Glomerular visceral epithelial cell (primary cell): ENCODE measurements at regions not wholly inside any gene's neighbourhood (a gene's known extent, or its start where the extent isn't known, plus 50 kb on each side); places are given as distances from the start of the nearest gene placed in this dataset.
A peak's percentile ranks its signal among the peaks of the same experiment; 100 is the strongest.

Source experiments
- DNase-seq: peaks from one replicate; pipeline ENCODE4 v3.0.0-alpha.2; 2016; ENCODE audit errors: extremely low spot score

DNA sequence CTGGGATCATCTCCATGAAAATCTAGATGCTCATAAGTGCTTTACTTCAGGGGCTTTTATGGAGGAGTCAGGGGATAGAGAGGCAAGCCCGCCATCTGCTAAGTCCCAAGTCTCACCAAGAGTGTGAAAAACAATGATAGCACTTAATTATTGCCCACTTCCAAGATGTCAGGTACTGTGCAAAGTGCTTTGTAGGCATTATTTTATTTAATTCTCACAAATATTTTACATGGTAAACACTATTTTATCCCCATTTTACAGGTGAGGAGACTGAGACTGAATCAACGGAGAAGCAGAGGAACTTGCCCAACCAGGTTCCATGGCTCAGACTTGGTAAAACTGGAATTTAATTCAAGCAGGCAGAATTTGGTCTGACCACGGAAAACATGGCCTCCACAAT, 147.5 kb downstream of the ACKR3 start:
- DNase-seq: no peak

DNA sequence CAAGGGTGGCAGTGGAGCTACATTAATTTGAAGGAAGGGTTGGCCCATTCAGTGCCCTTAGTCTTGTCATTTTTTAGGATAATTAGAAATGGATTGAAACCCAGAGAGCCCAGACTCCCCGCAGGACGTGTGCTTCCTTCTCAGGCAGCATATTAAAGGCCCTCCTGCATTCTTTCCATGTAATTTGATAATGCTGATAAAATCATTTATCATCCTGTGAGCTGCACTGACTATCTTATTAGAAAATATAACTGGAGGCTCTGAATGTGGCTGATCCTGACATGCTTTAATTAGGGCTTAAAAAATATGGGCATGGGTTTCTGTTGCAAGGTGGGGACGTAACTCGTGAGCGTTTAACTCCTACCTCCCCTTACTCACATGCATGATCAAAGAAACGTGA, 148.1 kb downstream of the ACKR3 start:
- DNase-seq: no peak

DNA sequence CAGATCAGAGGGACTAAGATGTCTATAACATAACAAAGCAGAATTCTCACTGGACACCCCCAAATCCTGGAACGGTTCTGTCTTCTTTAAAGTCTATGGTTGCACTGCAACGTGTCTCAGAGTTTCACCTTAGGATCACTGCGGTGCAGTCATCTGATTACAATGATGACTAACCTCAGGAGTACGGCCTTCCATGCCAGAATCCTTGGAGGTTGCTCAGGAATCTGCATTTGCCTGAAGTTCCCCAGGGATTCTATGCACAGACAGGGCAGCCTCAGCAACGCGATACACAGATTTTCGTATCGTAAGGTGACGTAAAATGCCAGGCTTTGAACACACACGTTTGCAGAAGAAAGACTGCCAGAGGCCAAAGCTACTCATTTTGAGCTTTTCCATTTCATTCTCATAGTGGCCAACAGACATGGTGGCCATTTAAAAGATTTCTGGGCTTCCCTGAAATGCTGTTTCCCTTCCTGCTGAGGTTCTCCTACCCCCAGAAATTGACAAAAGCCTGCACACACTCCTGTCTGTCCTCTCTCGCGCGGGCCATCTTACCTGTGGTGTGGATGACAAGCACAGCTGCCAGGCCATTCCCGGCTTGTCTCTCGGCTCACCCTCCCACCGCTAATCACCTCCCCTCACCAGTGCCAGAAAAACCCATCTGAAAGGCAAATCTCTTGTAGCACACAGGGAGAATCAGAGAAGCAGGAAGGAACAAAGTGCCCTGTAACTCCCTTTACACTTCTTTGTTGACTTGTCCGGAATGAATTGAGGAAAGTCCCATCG, 148.8 kb downstream of the ACKR3 start:
- no peak for DNase-seq

DNA sequence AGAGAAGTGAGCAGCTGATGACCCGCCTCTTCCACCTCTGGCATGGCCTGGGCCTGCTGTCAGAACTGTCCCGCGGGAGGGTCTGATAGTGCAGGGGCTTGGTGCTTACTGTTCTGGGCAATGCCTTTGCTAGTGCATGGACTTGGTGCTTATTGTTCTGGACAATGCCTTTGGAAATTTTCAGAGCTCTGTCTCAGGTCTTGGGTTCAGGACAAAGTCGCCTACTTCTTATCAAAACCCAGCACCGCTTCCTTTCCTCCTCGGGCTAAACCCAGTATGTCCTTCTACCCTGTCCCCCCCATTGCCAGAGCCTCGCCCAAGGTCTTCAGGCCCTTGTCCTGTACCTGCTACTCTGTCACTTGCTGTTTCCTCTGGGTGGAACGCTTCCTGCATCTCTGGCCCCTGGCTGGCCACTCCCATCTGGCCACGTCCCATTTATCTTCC, 149.6 kb downstream of the ACKR3 start:
- DNase-seq: no peak

DNA sequence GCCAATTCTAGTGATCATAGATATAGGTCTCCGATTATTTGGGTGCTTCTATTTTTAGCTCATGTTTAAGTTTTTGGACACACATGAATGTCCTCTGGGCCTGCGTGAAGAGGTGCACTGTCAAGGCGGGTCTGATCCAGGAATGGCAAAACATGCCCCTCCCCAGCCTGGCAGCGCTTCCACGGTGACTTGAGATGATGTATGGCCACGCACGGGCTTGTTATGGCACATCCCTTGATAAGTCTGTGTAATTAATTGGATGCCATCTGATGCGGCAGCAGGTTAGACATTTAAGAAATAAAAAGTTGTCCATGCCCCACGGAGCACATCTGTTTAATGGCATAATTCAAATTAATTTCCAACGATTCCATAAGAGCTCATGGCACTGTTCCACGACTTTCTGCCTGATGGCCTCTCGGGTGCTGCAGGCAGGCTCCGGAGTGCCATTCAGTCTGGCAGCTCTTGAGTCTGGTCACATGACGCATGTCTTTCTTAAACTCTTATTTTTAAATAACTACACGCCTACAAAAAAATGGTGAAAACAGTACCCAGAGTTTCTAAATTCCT, 151.4 kb downstream of the ACKR3 start:
- no peak for DNase-seq

DNA sequence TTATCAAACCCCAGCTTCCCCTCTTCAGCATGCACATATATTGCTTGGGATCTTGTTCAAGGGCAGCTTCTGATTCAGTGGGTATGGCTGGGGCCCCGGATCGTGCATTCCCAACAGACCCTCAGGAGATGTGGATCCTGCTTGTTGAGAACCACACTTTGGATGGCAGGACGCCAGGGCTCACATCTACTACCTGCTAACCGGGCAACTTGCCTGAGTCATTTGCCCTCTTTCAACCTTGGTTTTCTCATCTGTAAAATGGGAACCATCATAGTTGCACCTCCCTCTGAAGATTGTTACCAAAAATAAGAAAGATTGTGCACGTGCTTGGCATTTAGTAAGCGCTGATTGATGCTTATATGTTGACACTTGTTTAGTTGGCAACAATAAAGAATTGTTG, 154.6 kb downstream of the ACKR3 start:
- no peak for DNase-seq

DNA sequence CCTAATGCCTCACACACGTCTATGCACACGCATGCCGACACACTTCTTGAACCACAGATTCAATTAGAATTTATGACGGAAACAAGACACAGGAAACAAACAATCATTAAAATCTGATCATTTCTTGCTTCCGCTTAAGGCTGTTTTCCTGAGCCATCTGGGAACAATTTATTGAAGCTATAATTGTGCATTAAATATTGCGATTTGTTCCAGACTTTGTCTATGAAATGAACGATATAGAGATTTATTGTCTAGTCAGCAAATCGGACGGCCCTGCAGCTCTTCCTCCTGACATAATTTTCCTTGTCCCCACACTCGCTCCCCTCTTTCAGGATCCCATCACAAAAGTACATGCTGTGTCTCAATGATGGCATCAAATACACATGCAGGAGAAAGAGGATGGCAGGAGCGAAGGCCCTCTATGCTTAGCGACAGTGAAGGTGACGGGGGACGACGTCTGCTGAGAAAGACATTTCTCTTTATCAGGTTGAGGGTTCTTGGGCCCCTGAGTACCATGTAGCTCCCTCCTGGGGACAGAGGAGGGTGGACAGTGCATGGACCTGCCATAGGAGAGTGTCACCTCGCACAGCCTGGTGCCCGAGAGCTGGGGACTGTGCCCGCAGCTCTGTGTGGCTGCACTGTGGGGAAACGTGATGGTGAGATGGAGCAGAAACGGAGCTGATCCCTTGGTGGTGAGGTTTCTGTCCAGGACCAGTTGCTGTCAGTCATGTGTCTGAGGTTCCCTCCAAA, 157.3 kb downstream of the ACKR3 start:
- DNase-seq: no peak

DNA sequence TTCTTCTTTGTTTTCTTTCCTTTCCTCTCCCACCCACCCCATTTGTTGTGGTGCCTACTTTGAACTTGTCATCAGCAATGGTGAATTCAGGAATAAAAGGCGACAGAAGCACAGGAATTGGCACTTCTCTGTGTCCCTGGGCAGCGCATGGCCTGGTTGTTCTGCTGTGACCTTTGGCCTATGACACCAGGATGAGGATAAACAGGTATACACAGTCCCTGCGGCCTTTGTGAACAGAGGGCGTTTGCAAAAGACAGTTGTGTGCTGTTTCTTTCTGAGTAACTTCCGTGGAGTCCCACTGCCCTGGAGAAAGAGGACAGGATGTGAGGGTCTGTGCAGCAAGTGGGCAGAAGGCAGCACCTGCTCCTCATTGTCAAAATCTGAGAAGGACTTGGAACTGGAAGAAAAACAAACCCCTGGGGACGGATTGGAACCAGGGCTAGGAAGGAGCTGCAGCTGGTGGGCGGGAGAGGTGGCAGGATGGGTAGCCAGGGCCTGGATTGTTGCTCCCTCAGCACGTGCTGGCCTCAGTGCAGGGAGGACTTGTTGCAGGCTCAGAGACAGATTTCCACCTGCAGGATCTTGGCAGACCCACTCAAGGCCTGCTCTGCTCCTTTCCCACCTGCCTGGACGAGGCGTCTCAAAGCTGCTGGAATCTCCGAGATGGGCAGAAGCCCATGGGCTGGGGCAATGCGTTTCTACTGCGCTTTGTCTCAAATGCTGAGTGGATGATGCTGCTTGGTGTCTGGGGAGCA, 159.5 kb downstream of the ACKR3 start:
- no peak for DNase-seq

DNA sequence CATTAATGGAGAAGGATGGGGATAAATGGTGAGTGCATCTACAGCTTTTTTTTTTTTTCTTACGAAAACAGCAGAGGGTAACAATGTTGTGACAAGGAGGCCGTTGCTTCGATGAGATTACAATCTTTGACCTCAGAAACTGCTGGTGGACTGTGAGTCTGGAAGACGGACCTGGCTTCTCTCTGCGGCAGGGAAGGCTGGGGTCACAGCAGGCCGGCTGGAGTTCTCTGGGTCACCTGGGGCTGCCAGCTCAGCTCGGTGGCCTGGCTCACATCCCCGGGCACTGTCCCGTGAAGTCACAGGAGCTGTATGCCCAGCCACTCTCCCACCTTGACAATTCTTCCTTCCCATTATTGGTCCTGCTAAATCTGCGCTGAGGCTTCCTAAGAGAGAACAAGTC, 160.8 kb downstream of the ACKR3 start:
- DNase-seq: no peak

DNA sequence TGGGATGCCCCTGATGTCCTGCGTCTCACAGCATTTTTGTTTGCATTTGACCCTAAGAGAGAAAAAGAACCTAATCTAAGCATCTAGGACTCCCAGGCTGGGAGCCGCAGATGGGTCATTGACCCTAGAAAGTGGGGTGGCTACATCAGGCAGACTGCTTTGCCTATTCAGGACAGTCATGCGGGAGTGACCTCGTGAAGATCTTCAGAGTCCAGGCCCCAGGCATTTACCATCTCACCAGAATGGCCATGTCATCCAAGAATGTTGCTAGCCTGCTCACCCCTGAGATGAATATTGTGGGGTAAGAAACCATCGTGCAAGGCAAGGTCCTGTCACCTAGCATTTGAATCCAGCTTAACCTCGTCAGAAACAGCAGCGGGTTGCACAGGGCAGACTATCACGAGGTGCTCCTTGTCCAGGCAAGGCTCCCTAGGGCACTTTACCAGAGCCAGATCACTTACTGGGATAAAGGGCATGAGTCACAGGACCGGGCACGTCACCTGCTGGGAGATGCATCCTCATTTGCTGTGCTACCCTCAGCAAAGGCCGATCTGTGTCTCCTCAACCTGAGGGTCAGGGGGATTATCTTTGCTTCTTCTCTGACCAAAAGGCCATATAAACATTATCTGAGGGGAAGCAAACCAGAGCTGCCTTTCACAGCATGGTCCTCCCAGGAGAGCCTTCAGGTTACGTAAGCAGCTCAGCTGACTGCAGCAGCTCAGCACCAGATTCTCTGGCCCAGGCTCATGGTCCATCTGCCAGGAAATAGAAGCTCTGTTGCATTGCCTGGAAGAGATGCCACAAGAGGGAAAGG, 162.3 kb downstream of the ACKR3 start:
- DNase-seq: peak; percentile 40

DNA sequence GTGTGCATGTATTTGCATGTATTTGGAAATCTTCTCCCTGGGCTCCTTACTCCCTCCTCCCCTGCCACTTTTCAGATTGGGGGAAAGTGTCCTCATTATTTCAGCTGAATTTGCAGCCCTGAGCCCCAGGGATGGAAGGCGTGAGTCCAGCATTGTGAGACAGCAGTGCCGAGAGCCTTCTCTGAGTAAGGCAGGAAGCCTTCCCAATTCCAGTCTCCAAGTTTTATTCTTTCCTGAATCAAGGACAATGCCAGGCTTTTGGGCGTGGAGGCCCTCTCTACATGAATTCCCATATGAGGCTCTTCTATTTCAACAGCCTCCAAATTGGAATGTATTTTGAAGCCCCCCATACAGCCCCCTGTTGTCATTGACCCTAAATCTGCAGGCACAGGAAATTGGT, 163.5 kb downstream of the ACKR3 start:
- no peak for DNase-seq

DNA sequence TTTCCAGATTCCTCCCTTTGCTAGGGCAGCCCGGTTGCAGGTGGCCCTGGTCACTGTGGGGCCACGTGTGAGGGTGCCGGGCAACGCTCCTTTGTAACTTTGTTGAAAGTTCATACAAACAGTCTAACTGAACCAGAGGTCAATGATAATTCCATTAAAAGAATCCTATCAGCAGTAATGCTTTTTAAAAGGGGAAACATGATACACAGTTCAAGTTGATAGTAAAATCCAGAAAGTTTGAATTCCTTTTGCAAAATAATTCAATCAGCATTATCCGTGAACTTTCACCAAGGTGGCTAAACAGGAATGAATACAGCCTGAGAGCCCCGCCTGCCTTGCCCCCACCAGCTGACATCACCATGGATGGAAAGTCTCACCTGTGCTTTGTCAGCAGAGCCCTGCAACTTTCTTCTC, 166.2 kb downstream of the ACKR3 start:
- no peak for DNase-seq

DNA sequence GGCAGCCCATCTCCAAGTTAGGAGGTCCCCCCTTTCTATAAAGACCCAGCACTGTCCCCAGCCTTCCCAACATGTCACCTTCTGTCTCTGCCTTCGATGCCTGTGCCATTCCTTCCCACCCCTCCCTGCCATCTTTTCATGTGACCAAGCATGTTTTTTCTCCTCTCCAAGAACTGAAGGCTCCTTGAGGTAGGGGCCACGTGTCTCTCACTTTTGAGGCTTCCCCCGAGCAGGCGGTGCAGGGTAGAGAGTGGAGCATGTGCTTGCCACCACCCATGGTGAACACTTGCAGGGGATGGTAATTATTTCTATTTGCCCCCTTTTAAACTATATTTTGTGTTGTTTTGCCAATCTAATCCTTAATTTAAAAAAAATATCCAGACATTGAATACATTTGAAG, 168.4 kb downstream of the ACKR3 start:
- no peak for DNase-seq

DNA sequence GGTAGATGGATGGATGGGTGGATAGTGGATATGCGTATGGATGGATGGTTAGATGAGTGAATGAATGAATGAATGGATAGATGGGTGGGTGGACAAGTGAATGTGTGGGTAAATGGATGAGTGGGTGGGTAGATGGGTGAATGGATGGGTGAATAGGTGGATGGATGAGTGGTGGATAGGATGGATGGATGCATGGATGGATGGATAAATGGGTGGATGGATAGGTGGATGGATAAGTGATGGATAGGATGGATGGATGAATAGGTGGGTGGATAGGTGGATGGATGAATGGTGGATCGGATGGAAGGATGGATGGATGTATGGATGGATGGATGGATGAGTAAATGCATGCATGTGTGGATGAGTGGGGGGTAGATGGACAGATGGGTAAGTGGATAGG, 169.3 kb downstream of the ACKR3 start:
- no peak for DNase-seq

DNA sequence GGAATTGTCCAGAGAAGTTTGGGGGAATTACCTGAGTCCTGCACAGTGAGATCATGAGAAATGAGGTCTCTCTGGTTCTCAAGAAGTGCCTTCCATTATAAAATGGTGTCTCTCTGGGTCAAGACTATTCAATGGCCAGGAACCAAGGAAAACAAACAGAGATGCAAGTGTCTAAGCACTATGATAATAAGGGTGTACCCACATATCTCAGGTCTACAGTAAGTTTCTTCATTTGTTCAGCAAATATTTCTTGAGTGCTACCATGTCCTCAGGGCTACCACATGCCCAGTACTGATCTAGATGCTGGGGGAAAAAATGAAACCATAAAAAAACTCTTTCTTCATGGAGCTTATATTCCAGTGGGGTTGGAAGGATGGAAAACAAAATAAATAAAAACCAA, 170.0 kb downstream of the ACKR3 start:
- no peak for DNase-seq

DNA sequence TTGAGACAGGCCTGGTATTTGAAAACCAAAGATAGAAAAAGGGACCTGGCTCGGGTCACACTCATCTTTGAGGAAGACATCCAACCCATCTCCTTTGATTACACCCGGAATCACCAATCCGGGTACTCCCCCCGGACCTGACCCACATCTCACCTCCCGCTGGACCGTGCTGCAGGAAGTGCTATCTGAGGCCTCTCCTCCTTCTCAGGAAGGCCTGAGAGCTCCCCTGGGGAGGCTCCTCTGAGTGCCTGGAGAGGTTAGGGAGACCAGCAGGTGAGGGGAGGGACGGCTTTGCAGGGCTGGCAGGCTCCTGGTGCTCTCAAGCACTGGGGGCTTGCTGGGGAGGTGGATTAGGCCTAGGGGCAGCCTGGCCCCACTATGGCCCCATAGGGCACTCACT, 170.9 kb downstream of the ACKR3 start:
- no peak for DNase-seq

DNA sequence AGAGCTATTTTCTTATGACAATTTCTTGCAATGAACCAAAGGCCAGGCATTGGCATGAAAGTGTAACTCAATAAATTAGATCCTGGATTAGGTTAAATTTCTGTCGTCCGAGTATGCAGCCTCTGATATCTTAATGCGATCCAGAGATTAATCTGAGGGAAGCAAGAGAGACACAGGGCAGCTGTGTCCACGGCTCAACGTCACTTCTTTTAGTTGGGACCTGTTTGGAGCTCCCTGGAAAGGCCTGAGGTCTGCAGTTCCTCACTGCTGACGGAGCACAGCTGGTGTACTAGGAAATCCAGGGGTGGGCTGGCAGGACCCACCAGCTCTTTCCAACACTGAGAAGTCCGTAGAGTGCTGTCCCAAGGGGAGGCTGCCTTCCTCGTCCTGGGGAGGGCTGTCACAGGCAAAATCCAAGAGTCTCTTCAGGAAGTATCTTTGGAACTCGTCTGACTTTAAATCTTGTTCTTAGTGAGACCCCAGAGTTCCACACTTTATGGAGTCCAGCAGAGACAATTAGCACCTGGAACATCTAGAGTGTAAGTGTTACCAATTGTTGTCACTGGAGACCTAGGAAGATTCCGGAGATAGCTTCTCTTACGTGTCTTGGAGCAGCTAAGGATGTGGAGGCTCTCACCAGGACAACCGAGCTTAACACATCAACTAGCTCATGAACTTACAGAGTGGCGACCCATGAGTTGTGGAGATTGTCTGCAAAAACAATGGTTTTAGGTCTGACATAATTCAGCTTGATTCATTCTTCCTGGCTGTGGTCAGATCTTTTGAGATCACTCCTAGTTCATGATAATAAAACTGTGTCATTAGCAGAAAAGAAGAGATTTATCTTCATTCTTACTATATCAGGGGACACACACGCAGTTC, 173.7 kb downstream of the ACKR3 start:
- DNase-seq: peak; percentile 96

DNA sequence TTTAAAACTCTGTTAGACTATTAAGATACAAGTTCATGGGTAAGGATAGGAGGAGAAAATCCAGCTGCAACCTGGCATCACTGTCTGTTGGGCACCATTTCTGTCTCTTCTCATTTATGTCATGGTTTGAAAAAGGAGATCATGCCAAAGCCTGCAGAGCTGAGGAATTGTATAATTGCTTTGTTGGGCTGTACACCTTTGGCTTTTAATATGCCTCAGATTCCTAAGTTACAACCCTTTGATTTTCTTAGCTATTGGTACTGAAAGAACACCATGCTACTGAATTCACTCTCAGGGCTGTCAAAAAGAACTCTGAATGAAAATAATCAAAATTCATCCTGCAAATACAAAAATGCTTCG, 174.3 kb downstream of the ACKR3 start:
- no peak for DNase-seq

DNA sequence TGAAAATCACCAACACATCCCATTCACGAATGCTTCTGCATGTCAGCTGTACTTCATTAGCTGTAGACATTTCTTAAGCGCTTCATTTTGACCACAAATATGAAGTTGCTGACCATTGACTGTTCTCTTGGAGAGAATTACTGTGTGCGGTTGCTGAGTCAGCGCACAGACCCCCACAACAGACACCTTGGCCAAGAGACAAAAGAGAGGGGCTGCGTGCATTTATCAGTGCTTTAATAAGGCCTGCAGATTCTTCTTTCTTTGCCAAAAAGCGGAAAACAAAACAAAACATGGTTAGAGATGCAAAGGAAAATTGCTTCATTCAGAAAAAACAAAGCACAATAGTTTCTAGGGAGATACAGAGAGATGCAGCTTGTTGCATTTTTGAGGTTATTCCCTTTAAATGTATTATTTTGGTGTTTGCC, 174.7 kb downstream of the ACKR3 start:
- DNase-seq: peak; percentile 97

DNA sequence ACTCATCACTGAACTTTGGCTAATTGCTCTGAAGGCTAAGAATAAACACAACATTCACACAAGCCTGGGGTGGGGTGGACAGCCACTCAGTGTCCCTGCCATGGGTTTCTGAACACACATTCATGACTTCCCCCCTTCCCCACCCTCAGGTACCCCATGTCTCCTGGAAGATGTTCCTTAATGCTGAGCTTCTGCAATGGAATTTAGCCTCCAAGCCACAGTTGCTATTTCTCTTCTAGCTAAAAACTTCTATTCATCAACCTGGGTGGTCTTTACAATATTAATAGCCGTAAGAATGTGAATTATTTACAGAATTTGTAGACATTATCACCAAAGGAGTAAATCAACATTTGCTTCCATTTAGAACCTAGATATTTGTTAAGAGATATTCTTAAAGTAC, 175.1 kb downstream of the ACKR3 start:
- peak; percentile 69 for DNase-seq
